GM13977 (cell line): ENCODE measurements at regions not wholly inside any gene's neighbourhood (a gene's known extent, or its start where the extent isn't known, plus 50 kb on each side); places are given as distances from the start of the nearest gene placed in this dataset.
"Not testable (repeated sequence)": the region's sequence is repeated elsewhere in the genome, so short reads cannot be mapped to it uniquely, and the experiment has no call there.

Source experiments
- DNase-seq: peaks from one replicate; pipeline ENCODE4 v3.0.0; 2012; ENCODE audit warnings: low spot score
- CTCF ChIP-seq: IDR thresholded peaks from 2 replicates; pipeline ENCODE4 v1.5.1; 2012; ENCODE audit warnings: mild to moderate bottlenecking, control low read depth; ENCODE audit not compliant: insufficient read depth; ENCODE audit errors: extremely low read depth, missing control alignments
- in situ Hi-C: fragments of 300-500 bp; cut with MboI; formaldehyde crosslinking; loops from one replicate; pipeline ENCODE4 v1.12.0; 2022; ENCODE audit warnings: low sequenced_read_pairs, low pct_unique_long_range_greater_than_20kb, mixed read lengths, inconsistent platforms; ENCODE audit not compliant: unreplicated experiment

- TF ChIP-seq CTCF: no peak
- in situ Hi-C loops: no loop called here
Measured at GRCh38 chr1:187985145-187985896, 1156.6 kb downstream of the PLA2G4A start.

GRCh38 chr1:187985897-187986654 lies 1157.3 kb downstream of the PLA2G4A start:
- in situ Hi-C loops: no loop called here
- no peak for DNase-seq
- TF ChIP-seq CTCF: no peak

More at GRCh38 chr1:187985145-187985896, 1156.6 kb downstream of the PLA2G4A start:
- DNase-seq: no peak

- TF ChIP-seq CTCF: no peak
- no peak for DNase-seq
- in situ Hi-C loops: no loop called here
Measured at GRCh38 chr1:187987236-187987776, 1158.6 kb downstream of the PLA2G4A start.

GRCh38 chr1:187991944-187992343 lies 1163.2 kb downstream of the PLA2G4A start:
- in situ Hi-C loops: no loop called here
- DNase-seq: no peak
- no peak for TF ChIP-seq CTCF

- no peak for TF ChIP-seq CTCF
- in situ Hi-C loops: no loop called here
- no peak for DNase-seq
Measured at GRCh38 chr1:187996780-187997179, 1168.0 kb downstream of the PLA2G4A start.

- in situ Hi-C loops: no loop called here
- DNase-seq: no peak
- TF ChIP-seq CTCF: no peak
Measured at GRCh38 chr1:187999973-188000372, 1171.2 kb downstream of the PLA2G4A start.

GRCh38 chr1:188003687-188004086 lies 1174.9 kb downstream of the PLA2G4A start:
- DNase-seq, in situ Hi-C loops: not testable (repeated sequence)
